ENCODE measurements at regions not wholly inside any gene's neighbourhood (a gene's known extent, or its start where the extent isn't known, plus 50 kb on each side); places are given as distances from the start of the nearest gene placed in this dataset.
"Not testable (repeated sequence)": the region's sequence is repeated elsewhere in the genome, so short reads cannot be mapped to it uniquely, and the experiment has no call there.

- DNase-seq (ENCODE audit: low spot score), result no peak
Measured at GRCh38 chr20:19834287-19834686, 76.2 kb downstream of the RIN2 start.

DNA sequence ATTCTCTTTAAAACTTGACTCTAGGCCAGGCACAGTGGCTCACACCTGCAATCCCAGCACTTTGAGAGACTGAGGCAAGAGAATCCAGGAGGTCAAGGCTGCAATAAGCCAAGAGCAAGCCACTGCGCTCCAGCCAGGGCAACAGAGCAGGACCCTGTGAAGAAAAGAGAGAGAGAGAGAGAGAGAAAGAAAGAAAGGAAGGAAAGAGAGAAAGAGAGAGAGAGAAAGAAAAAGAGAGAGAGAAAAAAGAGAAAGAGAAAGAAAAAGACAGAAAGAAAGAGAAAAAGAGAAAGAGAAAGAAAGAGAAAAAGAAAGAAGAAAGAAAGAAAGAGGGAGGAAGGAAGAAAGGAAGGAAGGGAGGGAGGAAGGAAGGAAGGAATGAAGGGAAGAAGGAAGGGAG is 76.7 kb downstream of the RIN2 start:
- no peak for DNase-seq (ENCODE audit: low spot score)

GRCh38 chr20:19835533-19836222 is 77.6 kb downstream of the RIN2 start:
- DNase-seq (ENCODE audit: low spot score), result no peak

GRCh38 chr20:19838468-19838867 is 80.4 kb downstream of the RIN2 start:
- DNase-seq (ENCODE audit: low spot score), result no peak

DNA sequence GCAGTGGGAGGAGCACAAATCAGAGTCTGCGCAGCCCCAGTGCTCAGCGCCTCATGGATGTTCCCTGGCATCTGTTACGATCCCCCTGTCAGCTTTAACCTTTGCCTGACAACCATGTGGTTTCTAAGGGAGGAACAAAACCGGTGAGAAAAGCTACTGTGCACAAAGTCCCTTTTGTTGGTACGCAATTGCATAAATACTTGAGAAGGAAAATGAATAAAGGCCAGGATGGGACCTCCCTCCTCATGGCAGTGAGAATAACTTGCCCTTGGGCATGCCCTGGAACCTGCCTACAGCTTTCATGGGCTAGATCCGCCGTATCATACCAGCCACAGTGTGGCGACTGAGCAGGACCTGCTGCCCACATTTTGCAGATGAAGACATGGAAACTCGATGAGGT is 81.0 kb downstream of the RIN2 start:
- no peak for DNase-seq (ENCODE audit: low spot score)

GRCh38 chr20:19840111-19840710 is 82.2 kb downstream of the RIN2 start:
- DNase-seq (ENCODE audit: low spot score), result no peak

DNA sequence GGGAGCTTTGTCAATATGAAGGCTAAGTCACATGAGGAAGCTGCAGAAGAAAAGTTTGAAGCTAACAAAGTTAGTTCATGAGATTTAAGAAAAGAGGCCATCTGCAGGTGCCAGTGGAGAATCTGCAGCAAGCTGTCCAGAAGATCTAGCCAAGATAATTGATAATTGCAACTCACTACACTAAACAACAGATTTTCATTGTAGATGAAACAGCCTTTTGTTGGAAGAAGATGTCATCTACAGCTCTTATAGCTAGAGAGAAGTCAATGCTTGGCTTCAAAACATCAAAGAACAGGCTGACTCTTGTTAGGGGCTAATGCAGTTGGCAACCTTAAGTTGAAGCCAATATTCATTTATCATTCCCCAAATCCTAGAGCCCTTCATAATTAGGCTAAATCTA is 83.7 kb downstream of the RIN2 start:
- DNase-seq (ENCODE audit: low spot score), result no peak

- not testable (repeated sequence) for DNase-seq (ENCODE audit: low spot score)
Measured at GRCh38 chr20:19844850-19845249, 86.8 kb downstream of the RIN2 start.

- DNase-seq (ENCODE audit: low spot score), result no peak
Measured at GRCh38 chr20:19847383-19847782, 89.3 kb downstream of the RIN2 start.

GRCh38 chr20:19849341-19850197 is 91.5 kb downstream of the RIN2 start:
- DNase-seq (ENCODE audit: low spot score), result no peak

GRCh38 chr20:19850198-19850533 is 92.1 kb downstream of the RIN2 start:
- DNase-seq (ENCODE audit: low spot score), result no peak

DNA sequence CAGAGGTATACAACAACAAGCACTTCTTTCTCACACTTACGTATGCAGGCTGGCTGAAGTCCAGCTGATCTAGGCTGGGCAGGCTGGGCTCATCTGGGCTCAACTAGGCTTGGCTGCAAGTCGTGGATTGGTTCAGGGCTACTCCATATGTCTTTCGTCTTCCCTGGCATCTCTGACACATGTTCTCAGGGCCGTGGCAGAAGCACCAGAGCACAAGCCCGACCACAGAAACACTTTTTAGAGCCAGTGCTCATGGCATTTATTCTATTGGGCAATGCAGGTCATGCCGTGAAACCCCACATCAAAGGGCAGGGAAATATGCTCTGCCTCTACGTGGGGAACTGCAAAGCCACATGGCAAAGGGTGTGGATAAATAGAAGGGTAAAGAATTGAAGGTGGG is 93.8 kb downstream of the RIN2 start:
- no peak for DNase-seq (ENCODE audit: low spot score)

- DNase-seq (ENCODE audit: low spot score), result no peak
Measured at GRCh38 chr20:19855416-19855815, 97.4 kb downstream of the RIN2 start.

DNA sequence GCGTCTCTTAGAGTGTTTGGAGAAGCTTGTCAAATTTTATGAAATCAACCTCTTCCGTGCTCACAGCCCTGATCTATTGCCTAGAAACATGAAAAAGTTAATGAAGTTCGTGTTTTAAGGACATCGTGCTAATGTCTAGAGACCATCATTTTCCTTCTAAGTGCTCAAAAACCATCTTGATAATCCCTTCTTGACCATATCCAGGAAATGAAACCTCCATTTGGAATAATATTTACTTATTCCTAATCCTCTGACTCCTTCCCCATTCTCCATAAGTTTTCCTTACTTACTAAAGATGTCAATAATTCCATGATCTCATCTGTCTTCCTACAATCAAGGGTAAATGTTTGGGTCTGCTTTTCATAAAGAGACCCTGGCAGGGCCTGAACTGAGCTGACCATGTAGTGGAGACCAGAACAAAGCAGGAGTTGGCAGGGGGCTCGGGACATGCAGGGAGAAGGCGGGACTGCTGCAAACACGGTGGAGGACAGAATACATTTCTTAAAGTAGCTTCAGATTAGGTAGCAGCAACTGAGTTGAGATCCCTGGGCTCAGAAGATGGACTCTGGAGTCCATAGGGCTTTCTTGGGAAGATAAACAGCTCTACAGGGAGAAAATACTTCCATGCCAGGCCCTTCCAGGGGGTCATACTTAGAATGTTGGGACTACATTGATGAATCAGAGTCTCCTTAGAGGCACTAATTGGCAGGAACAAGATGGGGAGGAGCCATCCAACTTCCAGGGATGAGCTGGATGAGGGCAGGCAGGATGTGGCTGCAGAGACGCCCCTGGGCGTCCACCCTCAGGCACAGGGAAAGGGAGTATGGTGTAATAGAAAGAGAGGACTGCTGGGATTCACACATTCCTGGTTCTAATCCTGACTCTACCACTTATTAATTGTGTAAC is 100.7 kb downstream of the RIN2 start:
- DNase-seq (ENCODE audit: low spot score), result no peak

- DNase-seq (ENCODE audit: low spot score), result no peak
Measured at GRCh38 chr20:19859444-19859843, 101.4 kb downstream of the RIN2 start.

DNA sequence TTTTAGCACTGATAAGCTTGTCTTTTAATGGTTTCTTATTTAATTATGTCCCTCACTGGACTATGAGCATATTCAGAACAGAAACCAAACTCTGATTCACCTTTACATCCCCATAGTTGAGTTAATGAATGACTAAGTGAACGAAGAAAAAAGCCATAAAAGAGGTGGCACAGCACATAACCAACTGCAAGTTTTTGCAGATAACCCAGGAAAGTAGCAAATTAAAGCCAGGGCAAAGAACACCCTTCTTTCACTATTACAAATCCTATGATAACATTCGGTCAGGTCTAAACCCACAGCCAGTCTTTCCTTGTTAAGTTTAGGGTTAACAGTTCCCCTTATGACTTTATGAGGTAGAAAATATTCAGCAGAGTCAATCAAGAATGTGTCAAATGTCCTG is 102.7 kb downstream of the RIN2 start:
- DNase-seq (ENCODE audit: low spot score), result no peak

- DNase-seq (ENCODE audit: low spot score), result no peak
Measured at GRCh38 chr20:19861147-19861759, 103.2 kb downstream of the RIN2 start.

- no peak for DNase-seq (ENCODE audit: low spot score)
Measured at GRCh38 chr20:19864130-19864529, 106.1 kb downstream of the RIN2 start.

DNA sequence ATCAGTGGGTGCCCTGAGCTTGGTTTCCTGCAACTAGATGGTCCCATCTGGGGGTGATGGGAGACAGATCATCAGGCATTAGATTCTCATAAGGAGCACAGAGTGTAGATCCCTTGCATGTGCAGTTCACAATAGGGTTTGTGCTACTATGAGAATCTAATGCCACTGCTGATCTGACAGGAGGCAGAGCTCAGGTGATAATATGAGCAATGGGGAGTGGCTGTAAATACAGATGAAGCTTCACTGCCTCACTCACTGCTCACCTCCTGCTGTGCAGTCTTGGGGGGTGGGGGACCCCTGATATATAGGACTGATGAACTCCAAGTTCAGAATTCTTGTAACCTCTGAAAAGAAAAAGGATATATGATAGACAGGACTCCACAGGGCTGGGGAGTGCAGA is 108.0 kb downstream of the RIN2 start:
- no peak for DNase-seq (ENCODE audit: low spot score)

- no peak for DNase-seq (ENCODE audit: low spot score)
Measured at GRCh38 chr20:19867074-19867473, 109.0 kb downstream of the RIN2 start.

DNA sequence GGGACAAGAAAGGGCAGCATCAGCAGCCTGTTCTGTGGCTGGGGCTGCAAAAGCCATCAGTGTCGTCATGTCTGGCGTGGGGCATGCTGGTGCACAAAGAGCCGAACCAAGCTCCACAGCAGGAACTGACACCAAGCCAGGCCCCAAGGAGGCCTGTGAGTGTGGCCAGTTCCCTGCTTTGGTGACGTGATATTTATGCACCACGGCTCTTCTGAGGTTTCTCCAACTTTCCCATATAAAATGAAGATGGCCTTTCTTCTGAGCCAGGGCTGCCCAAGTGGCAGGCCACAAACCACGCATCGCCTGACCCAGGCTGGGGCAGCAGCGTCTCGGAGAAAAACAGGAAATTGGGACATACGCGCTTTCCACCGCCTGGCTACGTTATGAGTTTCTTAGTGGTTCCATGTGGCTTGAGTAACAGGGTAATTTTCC is 109.9 kb downstream of the RIN2 start:
- no peak for DNase-seq (ENCODE audit: low spot score)
